Hematopoietic multipotent progenitor cell treated with erythropoietin and hydrocortisone succinate and interleukin-3 and kit ligand, for 6 days (in vitro differentiated cells): ENCODE measurements at regions not wholly inside any gene's neighbourhood (a gene's known extent, or its start where the extent isn't known, plus 50 kb on each side); places are given as distances from the start of the nearest gene placed in this dataset.

Source experiments
- DNase-seq: peaks from one replicate; pipeline ENCODE4 v3.0.0-alpha.2; 2015

DNA sequence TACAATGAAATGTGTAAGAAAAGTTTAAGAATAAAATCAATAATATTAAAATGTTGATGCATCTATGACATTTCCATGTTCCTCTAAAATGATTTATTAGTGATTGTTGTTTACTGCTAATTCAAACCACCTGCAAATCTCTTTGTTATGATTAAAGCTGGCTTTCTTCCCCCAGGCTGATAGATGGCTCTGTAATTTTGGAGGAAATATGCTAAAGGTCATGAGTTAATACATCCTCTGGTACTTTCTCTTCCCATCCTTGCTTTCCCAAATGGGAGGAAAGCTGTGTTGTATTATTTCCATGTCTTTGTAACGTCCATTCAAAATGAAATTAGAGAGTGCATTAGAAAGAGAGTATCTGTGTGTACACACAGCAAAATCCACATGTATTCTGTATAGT lies 139.5 kb upstream of the TMCO5A start:
- DNase-seq, result no peak

DNA sequence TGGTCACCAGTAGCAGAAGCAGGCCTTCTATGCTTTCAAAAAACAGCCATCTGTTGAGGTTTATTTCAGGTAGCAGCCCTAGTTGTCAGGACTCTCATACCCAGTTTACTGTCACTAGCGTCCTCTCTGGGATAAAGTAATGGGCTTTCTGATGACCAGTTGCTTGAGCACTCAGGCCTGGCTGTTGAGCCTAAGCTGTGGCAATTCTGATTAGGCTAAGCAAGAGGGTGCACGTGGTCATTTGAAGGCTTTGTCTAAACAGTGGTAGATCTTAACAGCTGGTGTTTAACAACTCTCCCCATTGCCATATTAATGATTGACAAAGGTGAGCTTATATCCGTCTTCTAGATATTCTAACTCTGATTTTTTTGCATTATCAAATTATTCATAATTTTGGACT lies 132.9 kb upstream of the TMCO5A start:
- DNase-seq, result no peak

DNA sequence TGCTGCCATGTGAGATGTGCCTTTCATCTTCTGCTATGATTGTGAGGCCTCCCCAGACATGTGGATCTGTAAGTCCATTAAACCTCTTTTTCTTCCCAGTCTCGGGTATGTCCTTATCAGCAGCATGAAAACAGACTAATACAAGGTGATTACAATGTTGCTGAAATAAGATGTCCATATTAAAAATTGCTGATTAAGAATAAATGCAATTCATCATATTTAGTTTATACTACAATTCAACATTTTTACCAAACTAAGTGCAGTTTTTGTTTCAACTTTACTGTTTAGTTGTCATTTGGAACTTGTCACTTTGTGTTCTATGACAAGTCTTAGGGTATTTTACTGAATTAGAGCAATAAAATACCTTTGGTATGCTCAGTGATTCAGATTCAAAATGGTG lies 127.6 kb upstream of the TMCO5A start:
- no peak for DNase-seq

DNA sequence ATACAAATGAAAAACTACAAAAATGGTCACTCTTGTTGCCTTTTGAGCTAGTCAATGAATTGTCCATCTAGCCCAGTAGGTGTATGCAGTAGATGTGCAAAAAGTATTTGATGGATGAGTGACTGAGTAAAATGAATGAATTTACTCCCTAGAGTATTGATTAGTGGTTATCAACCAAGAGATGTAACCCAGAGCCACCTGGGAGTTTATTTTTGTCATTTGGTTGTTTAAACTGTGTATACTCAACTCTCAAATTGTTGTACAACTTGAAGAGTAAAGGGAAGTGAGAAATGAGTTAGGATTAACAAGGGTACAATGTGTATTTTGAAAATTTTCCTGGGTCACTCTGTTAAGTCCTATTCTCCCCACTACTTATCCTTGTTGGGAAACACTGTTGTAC lies 124.1 kb upstream of the TMCO5A start:
- no peak for DNase-seq

DNA sequence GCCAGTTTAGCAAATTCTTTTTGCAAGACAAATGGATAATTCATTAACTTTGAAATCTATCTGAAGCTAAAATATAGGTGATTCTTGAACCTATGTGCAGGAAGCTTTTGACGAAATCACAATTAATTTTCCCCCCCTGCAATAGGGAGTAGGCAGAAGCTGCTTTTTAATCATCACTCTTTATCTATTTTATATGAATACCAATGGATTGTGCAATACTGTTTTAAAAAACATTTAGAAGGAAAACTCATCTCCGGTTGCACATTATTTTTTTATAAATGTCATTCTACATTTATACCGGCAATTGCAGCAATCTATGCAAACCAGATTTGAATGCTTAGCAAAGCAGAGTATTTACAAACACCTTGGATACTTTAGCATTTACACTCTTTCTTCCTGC lies 121.1 kb upstream of the TMCO5A start:
- DNase-seq, result no peak

DNA sequence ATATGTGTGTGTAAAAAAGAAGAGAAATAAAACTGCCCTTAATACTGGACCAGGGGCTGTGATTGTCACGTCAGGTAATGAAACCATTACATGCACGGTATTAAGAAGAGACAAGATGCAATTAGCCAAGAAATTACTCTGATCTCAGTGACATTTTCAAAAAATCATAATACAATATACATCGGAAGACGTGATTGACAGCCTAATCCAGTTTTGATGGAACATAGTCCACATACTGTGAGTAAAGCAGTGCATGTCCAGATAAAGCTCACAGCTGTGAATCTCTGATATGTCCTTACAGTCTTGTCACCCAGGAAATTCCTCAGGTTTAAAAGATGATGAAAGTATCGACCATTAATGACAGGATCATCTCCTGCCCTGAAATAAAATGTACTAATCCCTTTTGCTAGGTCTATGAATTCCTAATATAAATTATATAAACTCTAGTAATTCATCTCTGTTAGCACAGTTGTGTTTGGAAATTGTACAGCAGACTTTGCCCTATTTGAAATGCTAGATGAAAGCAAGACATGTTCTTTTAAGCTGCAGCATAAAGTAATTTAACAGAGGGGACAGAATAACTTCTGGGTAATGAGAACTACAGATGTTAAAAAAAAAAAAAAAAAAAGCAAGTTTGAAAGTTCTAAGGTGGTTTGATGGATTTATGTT lies 119.5 kb upstream of the TMCO5A start:
- no peak for DNase-seq

DNA sequence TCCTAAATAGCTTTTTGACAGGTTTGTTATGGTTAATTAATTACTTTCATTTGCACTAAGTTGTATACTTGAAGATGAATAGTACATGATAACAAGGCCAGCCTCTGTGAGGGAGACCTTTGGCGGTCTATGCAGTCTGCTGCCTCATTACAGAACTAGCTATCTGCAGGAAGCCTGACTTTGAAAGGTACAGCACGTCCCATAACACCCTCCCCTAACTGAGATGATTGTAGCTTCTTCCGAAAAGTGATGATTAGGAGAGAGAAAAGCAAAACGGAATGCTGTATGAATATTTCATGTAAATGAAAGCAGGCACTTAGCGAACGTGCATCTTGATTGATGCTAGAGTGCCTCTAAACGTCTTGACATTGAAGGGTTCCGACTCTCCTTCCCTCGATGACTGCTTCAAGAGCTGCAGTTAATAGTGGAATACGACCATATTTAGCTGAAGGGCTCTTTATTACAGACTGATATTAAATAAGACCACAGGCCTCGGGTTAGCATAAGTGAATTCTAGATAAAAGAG lies 116.2 kb upstream of the TMCO5A start:
- DNase-seq, result no peak

DNA sequence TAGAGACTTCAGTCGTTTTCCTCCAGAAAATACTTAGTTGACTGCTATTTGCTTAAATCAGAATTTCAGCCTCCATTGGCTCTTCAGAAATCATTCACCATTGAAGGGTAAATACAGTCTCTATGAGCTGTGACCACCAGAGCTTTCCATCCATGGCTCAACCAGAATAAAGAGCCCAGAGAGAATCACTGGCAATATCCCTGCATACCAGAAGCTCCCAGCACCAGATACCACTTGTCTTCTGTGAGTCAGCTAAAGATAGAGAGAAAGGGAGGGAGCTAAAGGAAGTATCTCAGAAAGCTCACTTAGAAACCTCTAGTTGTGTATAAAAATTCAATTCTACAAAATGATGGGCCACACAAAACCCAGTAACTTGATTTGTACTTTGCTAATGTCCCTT lies 115.2 kb upstream of the TMCO5A start:
- no peak for DNase-seq

DNA sequence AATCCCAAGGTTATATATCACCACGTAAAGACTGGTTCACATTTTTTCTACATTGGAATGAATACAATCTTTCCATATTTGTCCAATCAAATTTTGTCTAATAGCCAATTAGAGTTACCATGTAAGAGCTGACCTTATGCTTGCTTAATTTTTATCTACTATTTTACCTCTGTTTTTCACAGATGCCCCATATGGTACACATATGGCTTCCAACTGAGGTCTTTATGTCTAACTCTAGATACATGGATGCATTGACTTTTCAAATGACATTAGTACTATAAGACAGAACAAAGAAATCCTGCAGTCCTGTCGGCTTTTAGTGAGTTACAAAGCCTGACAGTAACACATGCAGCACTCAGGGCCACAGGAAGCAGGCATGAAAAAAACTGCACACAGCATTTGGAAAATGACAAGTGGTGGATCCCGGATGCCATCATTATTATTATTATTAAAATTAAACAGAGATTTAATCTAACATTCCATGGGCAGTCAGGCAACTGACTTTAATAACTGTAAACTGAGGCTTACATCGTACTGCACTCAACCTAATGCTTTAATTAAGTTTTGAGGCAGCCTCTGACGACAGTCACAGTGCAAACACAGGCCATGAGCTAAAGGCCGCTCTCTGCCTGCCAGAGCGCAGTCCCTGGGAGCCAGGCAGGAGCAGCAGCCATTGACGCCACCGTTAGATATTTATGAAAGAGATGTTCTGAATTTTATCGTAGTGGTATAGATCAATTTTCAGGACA lies 113.9 kb upstream of the TMCO5A start:
- no peak for DNase-seq

DNA sequence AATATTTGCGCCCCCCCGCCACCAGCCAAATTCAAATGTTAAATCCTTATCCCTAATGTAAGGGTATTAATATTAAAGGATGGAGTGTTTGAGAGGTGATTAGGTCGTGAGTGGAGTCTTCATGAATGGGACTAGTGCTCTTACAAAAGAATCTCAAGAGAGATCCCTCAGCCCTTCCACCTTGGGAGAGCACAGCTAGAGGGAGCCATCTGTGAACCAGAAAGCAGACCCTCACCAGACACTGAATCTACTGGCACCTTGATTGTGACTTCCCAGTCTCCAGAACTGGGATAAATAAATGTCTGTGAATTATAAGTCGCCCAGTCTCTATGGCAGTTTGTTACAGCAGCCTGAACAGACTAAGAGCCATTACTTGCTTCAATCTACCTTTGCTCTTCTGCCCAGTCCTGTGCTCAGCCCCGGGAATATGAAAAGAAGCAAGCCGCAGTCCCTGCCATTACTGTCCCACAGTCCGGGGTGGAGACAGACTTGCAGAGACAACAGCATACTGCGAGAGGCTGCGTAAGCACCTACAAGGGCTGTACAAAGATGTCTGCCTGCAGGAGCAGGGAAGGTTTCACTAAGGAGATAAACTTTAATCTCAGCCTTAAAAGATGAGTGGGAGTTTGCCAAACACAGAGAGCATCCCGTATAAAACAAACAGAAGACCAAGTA lies 110.7 kb upstream of the TMCO5A start:
- no peak for DNase-seq

DNA sequence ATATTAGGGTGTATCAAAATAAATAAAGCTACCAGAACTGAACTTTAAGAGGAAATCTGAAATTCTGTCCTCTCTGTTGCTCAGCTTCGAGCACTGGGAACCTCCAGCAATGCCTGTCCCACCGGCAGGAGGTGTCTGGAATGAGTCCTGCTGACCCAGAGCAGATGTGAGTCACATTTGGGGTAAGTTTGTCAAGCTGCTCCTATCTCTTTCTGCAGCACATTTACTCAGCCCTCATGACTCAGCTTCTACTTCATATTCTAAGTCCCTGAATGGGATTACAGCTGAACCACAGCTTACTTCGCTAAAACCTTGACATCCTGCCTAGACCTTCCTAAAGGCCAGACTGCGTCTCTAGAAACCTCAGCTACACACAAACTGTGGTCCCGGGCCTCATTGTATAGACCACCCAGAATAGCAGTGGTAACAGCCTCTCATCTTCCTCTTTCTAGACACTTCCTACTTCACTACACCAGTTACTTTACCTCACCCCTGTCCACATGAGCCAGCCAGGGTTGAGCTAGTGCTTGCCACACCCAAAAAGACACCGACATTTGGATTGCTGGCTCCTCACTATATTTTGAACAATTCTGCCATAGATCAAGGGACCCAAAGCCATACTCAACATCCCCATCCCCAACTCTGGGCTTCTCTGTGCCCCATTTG lies 109.6 kb upstream of the TMCO5A start:
- peak; percentile 43 for DNase-seq

DNA sequence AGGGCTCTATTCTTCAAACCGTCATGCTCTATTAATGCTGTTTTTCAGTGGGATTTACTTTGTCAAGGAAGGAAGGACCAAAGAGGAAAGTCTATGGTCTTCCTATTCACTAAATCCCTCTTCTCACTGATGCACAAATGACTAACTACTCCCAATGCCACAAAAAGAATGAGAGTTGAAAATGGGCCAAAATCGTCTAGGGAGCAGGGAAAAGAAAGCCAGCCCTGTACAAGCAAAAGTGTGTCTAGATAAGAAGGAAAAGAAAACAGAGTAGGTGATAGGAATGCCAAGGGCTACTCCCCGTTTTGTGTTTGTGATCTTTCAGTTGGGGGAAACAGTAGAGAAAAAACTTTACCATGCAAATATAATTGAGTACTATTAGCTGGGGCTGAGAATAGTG lies 97.2 kb upstream of the TMCO5A start:
- no peak for DNase-seq

DNA sequence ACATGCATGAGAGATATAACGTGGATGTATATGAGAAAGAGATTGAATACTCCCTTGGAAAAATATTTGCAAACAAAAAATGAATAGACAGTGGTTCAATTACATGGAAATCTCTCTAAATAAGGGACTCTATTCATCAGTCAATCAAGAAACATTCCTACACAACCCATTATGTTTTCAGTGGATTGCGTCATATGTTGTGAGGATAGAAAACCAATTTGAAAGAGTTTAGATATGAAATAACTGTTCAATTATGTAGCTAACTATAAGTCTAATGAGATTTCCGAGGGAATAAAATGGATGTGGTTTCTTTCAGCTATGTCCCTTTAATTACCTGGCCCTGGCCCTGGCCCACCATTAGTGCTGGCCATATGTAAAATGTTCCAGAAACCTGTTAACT lies 86.7 kb upstream of the TMCO5A start:
- DNase-seq, result no peak

DNA sequence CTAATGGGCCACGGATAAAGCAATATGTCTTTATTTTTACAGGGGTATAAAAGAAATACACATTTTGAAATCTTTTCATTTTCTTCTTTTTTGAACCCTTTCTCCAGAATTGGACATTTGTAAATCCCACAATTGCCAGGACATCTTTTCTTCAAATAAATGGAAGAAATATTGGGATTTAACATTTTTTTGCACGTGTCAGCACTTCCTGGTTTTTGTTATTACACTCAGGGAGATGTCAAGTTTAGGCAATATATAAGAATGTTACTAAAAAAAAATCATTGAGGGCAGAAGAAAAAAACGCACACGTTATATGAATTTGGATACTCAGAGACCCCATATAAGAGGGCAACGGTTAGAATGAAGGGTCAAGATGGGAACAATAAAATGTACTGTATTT lies 78.3 kb upstream of the TMCO5A start:
- DNase-seq, result no peak

DNA sequence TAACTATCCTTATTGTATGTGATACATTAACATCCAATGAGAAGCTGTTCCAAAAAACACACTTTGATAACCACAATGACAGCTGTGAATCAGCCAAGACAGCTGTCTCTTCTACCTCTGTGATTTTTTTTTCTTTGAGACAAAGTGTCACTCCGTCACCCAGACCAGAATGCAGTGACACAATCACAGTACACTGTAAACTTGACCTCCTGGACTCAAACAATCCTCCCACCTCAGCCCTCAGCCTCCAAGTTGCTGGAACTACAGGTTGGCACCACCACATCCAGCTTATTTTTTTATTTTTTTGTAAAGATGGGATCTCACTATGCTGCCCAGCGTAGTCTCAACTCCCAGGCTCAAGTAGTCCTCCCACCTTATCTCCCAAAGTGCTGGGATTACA lies 73.5 kb upstream of the TMCO5A start:
- no peak for DNase-seq

DNA sequence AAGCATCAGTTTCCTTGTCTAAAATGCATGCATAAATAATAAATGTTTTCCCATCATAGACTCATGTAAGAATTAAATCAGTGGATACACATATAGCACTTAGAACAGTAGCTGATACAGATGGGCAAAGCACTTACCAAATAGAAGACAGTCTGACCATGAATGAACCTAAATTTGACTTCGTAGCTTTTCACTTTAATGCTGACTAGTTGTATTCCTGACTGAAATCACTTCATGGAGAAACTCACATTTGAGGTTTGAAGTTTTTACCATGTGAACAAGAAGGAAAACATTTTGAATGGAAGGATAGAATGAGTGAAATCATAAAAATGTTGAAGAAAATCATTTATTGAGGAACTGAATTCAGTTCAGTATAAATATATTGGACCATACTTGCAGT lies 68.8 kb upstream of the TMCO5A start:
- no peak for DNase-seq

DNA sequence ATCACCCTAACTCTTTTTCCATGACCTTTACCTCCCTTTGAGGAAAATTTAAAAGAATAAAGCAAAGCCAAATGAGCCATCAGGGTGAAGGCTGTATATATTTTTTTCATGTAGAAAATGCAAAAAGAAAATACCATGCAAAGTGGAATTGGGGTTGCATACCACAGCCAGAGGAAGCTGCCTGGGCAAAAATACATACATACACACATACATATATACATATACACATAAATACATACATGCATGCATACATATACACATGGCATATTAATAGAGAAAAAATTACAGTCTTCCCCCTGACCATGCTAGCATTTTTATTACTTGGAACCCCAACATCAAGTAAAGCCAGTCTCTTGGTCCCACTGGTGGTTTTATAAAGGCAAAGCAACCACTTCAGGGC lies 63.7 kb upstream of the TMCO5A start:
- DNase-seq, result no peak

DNA sequence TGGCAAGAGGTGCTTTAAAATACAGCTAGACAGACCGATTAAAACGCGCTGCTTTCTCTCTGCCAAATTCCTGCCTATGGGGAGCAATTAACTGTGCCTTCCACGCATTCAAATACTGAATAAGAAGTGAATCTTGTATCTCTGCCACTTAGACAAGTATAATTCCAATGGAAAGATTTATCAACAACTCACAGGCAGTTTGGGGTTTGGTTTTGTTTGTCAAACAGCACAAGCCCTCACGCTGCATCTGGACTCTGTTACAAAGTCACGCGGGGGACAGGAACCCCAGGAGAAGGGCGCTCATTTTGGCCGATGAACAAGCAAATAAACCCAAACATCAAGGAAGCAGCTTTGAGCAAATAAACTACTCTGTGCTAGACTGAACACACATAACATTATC lies 61.8 kb upstream of the TMCO5A start:
- DNase-seq, result no peak

DNA sequence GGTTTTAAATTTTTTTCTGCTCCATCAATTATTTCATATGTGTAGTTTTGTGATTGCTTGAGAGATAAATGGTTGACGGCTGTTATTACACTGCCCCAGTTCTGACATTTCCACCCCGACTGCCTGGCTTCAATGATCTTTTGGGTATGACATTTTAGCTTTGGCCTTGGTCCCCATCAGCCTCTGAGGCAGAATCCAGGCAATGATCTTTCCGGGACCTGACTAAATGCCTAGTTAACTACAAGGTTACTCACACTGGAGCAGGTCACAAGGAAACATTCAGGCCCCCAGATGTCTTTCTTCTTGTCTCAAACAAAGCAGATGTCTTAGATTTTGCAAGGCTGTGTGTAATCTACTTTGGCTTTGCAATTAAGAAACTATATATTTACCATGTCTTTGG lies 61.1 kb upstream of the TMCO5A start:
- no peak for DNase-seq

DNA sequence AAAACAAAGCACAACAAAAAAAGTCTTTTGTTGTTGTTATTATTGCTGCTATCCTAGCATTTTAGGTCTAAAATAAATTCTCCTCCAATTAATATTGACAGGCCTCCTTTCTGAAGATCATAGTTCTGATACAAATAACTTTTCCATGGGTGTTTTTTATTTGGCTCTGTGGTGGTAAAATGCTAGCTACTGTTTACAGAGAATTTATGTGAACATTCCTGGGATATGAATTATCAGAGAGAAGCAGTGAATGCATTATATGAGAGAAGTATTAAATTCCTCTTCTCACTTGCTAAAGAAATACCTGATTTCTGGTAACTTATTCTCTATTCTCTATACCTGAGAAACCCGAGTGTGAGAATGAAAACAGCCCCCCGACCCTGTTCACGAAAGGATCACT lies 57.5 kb upstream of the TMCO5A start:
- no peak for DNase-seq

DNA sequence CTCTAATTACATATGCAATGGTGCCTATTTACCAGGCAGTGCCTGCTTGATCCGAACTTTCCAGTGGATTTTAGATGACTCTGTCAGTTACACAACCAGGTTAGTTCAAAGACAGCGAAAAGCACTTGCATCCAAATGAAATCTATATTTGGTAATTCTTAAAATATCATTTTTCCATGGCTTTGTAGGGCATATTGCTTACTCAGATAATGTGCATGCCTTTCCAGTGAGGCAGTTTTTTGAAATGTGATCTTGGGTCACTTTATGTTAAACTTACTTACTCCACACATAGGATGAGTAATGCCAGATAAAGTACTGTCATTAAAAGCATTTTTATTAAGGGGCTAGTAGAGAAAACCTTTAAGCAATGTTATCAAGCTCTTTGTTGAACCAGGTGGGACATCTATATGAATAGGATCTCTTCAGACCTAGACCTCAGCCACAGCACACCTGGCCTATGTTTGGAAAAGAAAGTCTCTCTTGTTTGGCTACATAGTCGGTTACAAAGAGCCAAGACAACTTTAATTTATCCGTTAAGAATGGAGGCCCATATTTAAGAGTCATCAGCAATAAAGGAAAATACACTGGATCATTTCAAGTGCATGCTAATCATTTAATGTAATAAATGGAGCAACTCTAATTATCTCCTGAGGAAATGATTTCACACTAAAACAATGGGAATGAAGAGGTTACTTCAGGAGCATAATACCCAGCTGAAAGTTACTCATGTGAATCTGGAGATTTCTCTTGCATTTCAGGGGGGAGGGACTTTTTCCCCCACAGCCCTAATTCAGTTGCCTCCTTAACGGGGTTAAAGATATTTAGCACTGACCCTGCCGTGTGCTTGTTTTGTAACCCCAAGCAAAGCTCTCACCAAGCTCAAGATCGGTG lies 56.3 kb upstream of the TMCO5A start:
- DNase-seq, result no peak

DNA sequence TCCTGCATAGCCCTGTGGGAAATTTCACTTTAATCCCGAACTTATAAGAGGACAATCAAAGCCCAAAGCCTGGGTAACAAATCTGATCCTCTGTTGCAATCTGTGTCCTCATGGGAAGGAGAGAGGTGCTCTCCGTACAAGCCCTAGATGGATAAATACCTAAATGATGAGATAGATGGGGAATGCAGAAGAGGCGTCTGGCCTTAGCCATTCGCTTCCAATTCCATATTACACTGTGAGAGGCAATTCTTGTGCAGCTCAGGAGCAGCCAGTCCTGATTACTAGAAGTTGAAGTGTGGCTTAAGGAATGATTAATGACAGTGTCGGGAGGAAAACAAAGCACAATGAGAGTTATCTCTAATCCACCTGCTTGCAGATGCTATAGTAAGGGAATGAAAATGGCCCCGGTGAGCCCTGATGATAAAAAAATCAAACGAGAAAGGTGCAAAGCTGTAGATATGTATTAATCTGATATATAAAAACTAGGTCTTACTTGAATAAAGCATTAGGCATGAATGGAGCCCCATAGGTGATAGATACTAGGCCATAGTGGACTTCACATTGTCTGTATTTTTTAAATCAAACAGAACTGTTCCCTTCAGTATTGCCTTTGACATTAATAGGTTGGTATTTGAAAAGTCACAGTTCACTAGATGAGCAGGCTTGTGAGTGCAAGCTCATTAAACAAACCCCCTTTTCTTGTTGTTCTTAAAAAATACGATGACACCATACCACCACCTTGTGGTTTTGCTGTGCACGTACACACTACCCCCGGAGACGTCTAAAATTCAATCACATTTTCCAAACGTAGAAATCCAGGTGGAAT lies 54.2 kb upstream of the TMCO5A start:
- peak; percentile 43 for DNase-seq
